Hematopoietic multipotent progenitor cell (in vitro differentiated cells): ENCODE measurements at regions not wholly inside any gene's neighbourhood (a gene's known extent, or its start where the extent isn't known, plus 50 kb on each side); places are given as distances from the start of the nearest gene placed in this dataset. TPM values are rescaled to one million over a fixed set of nuclear protein-coding genes. Genes with fewer than 3 reads are reported as not detected.

Source experiments
- DNase-seq, 3 donors: peaks; one replicate each; pipeline ENCODE4 v3.0.0-alpha.2; 2011 to 2015; ENCODE audit warnings: low read depth in 2 of 3, low spot score in 2 of 3
- small RNA-seq: library from RNA; depleted of rRNA; stranded (forward); fragments of <200 nt; gene quantifications from one replicate; pipeline ENCODE3, GENCODE V24; 2012

GRCh38 chr1:106962591-106962990 lies 93.9 kb upstream of the PRMT6 start:
- DNase-seq, result no peak

GRCh38 chr1:106964495-106964894 lies 92.0 kb upstream of the PRMT6 start:
- no peak for DNase-seq

GRCh38 chr1:106968644-106969043 lies 87.8 kb upstream of the PRMT6 start:
- no peak for DNase-seq

- DNase-seq, result no peak
Observed at GRCh38 chr1:106969731-106970130, 86.7 kb upstream of the PRMT6 start.

GRCh38 chr1:106972074-106972473 lies 84.4 kb upstream of the PRMT6 start:
- DNase-seq, result no peak

- no peak for DNase-seq
Observed at GRCh38 chr1:106975944-106976343, 80.5 kb upstream of the PRMT6 start.

- DNase-seq, result no peak
Observed at GRCh38 chr1:106978477-106979322, 77.8 kb upstream of the PRMT6 start.

- DNase-seq, result no peak
Observed at GRCh38 chr1:106979371-106979770, 77.1 kb upstream of the PRMT6 start.

GRCh38 chr1:106980121-106980520 lies 76.4 kb upstream of the PRMT6 start:
- DNase-seq, result no peak

GRCh38 chr1:106984801-106985200 lies 71.7 kb upstream of the PRMT6 start:
- DNase-seq, result no peak

GRCh38 chr1:106986603-106987002 lies 69.9 kb upstream of the PRMT6 start:
- DNase-seq, result no peak

- DNase-seq, result no peak
Observed at GRCh38 chr1:106995970-106996369, 60.5 kb upstream of the PRMT6 start.

- DNase-seq, result no peak
Observed at GRCh38 chr1:106998431-106999002, 58.0 kb upstream of the PRMT6 start.

GRCh38 chr1:107000902-107001301 lies 55.6 kb upstream of the PRMT6 start:
- no peak for DNase-seq

GRCh38 chr1:107003972-107004371 lies 52.5 kb upstream of the PRMT6 start:
- DNase-seq, result no peak

GRCh38 chr1:107004421-107004820 lies 52.1 kb upstream of the PRMT6 start:
- DNase-seq, result no peak

Small RNAs in the stretch of these regions (small RNA-seq; reads per million reads assigned to genes)
- gene AL596327.1, result not detected
- gene SEPT2P1, result not detected
